ENCODE measurements at regions not wholly inside any gene's neighbourhood (a gene's known extent, or its start where the extent isn't known, plus 50 kb on each side); places are given as distances from the start of the nearest gene placed in this dataset.

DNA sequence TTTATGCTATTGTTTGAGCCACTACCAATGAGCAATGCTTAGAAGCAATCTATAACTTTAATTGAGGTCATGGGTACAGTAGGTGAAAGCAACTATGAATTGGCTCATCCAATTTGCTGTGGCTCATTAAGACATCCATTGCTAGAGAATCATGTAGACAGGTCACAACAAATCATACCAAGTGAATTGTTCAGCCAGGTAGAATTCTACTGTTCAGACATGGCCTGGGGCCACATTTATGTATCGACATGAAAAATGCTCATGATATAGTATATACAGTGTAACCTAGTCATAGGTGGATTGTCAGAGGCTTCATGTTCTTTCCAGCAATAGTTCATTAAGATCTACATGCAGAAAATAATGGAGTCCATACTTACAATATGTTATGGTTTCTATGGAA, 633.7 kb upstream of the EYS start:
- Mint-ChIP-seq H3K4me1 (no peaks in the 10 kb centered on the region), H3K27me3 (ENCODE audit: low read depth in 2 of 2) (no peaks in the 10 kb centered on the region), H3K36me3 (peaks cover 24% of the 10 kb centered on the region), H3K4me3 (no peak overlapping the region), H3K27ac (no peak overlapping the region), H3K9me3 (peaks cover 17 to 23% of the 10 kb centered on the region in 2 donors)
- Histone ChIP-seq H3K27me3 (ENCODE audit: control insufficient read depth, insufficient read depth, low read length) (no peaks in the 10 kb centered on the region), H3K9me3 (ENCODE audit: control insufficient read depth, insufficient read depth, low read length) (no peaks in the 10 kb centered on the region), H3K4me3 (ENCODE audit: low read length) (no peak overlapping the region), H3K27ac (ENCODE audit: low read length) (no peak overlapping the region), H3K4me1 (ENCODE audit: control insufficient read depth, insufficient read depth, low read length) (no peaks in the 10 kb centered on the region), H3K36me3 (ENCODE audit: control insufficient read depth, insufficient read depth, low read length) (no peaks in the 10 kb centered on the region)
- TF ChIP-seq, protein P1, sequence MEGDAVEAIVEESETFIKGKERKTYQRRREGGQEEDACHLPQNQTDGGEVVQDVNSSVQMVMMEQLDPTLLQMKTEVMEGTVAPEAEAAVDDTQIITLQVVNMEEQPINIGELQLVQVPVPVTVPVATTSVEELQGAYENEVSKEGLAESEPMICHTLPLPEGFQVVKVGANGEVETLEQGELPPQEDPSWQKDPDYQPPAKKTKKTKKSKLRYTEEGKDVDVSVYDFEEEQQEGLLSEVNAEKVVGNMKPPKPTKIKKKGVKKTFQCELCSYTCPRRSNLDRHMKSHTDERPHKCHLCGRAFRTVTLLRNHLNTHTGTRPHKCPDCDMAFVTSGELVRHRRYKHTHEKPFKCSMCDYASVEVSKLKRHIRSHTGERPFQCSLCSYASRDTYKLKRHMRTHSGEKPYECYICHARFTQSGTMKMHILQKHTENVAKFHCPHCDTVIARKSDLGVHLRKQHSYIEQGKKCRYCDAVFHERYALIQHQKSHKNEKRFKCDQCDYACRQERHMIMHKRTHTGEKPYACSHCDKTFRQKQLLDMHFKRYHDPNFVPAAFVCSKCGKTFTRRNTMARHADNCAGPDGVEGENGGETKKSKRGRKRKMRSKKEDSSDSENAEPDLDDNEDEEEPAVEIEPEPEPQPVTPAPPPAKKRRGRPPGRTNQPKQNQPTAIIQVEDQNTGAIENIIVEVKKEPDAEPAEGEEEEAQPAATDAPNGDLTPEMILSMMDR (IDR thresholded peaks at IDR 0.05), result no peak
- DNase-seq (no peak), ATAC-seq (no peak)
- WGBS (ENCODE audit: insufficient coverage), result 100% methylated on average over 1 of the region's 1 CpG
- intact Hi-C loops (cut with micrococcal nuclease), result no loop called here

DNA sequence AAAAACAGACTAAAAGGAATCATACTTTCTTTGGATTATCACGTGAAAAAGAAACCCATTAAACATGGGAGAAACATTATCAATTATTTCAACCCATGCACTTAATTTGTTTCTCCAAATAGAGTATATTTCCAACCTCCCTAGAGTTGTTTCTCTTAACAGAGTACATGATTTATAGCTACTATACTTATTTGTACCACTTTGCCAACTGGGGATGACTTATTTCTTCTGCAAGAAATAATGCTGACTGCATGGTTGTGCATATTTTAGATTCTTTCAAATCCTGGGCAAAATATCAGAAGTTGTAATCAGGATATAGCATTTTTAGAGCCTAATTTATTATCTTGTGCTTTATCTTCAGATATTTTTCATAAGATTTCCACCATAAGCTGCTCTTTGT, 629.1 kb upstream of the EYS start:
- DNase-seq (no peak), ATAC-seq (no peak)
- Histone ChIP-seq H3K4me3 (ENCODE audit: low read length) (no peak overlapping the region), H3K27me3 (ENCODE audit: control insufficient read depth, insufficient read depth, low read length) (no peaks in the 10 kb centered on the region), H3K36me3 (ENCODE audit: control insufficient read depth, insufficient read depth, low read length) (no peaks in the 10 kb centered on the region), H3K9me3 (ENCODE audit: control insufficient read depth, insufficient read depth, low read length) (peaks cover 3% of the 10 kb centered on the region), H3K4me1 (ENCODE audit: control insufficient read depth, insufficient read depth, low read length) (no peaks in the 10 kb centered on the region), H3K27ac (ENCODE audit: low read length) (no peak overlapping the region)
- Mint-ChIP-seq H3K4me1 (no peaks in the 10 kb centered on the region), H3K27ac (no peak overlapping the region), H3K27me3 (ENCODE audit: low read depth in 2 of 2) (no peaks in the 10 kb centered on the region), H3K36me3 (no peaks in the 10 kb centered on the region), H3K9me3 (peaks cover 7 to 18% of the 10 kb centered on the region in 2 donors), H3K4me3 (no peak overlapping the region)
- intact Hi-C loops (cut with micrococcal nuclease), result no loop called here
- TF ChIP-seq, protein P1 (IDR thresholded peaks at IDR 0.05), result no peak
- no CpG with 5 or more reads among the region's 1 CpG for WGBS (ENCODE audit: insufficient coverage)

DNA sequence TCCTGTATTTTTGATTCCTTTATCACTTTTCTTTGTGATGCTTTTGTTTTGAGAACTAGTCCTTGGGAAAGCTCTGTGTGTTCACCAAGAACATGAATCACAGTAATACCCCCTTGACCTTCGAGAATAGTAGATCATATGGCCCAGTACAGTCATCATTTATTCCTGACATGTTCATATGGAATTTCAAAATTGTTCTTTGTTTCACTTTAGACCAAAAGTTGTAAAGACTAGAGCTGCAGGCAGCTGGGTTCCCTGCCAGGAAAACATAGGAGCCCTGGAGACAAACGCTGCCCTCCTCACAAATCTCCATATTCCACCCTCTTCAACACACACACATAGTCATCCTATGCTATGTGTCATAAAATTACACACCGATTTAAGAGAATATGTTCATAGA, 621.2 kb upstream of the EYS start:
- Mint-ChIP-seq H3K4me1 (no peaks in the 10 kb centered on the region), H3K27ac (no peak overlapping the region), H3K36me3 (no peaks in the 10 kb centered on the region), H3K4me3 (no peak overlapping the region), H3K27me3 (ENCODE audit: low read depth in 2 of 2) (no peaks in the 10 kb centered on the region), H3K9me3 (peaks cover 0 to 24% of the 10 kb centered on the region in 2 donors)
- intact Hi-C loops (cut with micrococcal nuclease), result no loop called here
- ATAC-seq (no peak), DNase-seq (no peak)
- Histone ChIP-seq H3K4me3 (ENCODE audit: low read length) (no peak overlapping the region), H3K36me3 (ENCODE audit: control insufficient read depth, insufficient read depth, low read length) (no peaks in the 10 kb centered on the region), H3K4me1 (ENCODE audit: control insufficient read depth, insufficient read depth, low read length) (no peaks in the 10 kb centered on the region), H3K27ac (ENCODE audit: low read length) (no peak overlapping the region), H3K9me3 (ENCODE audit: control insufficient read depth, insufficient read depth, low read length) (peaks cover 3% of the 10 kb centered on the region), H3K27me3 (ENCODE audit: control insufficient read depth, insufficient read depth, low read length) (no peaks in the 10 kb centered on the region)
- WGBS (ENCODE audit: insufficient coverage), result 83% methylated on average over 3 of the region's 3 CpGs
- TF ChIP-seq, protein P1 (IDR thresholded peaks at IDR 0.05), result no peak

DNA sequence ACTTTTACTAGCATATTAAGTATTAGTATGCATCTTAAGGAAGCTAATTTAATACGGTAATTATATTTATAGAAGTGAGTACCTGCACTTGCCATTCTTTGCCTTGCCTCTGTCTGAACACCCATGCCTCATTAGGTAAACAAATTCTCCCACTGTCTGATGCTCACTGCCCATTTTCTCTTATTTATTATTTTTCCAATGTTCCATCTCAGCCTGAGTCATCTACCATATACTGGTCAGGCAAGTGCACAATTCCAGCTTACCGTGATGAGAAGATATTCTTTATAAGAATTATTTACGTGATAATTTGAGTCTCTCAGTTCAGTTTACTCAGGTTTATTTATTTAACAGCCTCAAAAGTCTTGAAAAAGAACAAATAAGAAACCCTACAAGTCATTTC, 619.2 kb upstream of the EYS start:
- Mint-ChIP-seq H3K27me3 (ENCODE audit: low read depth in 2 of 2) (no peaks in the 10 kb centered on the region), H3K4me1 (no peaks in the 10 kb centered on the region), H3K9me3 (peaks cover 0 to 20% of the 10 kb centered on the region in 2 donors), H3K4me3 (no peak overlapping the region), H3K36me3 (no peaks in the 10 kb centered on the region), H3K27ac (no peak overlapping the region)
- TF ChIP-seq, protein P1 (IDR thresholded peaks at IDR 0.05), result no peak
- H3K9me3 ChIP-seq (ENCODE audit: control insufficient read depth, insufficient read depth, low read length), result no peaks in the 10 kb centered on the region
- no peaks in the 10 kb centered on the region for H3K36me3 ChIP-seq (ENCODE audit: control insufficient read depth, insufficient read depth, low read length)
- no CpG with 5 or more reads among the region's 3 CpGs for WGBS (ENCODE audit: insufficient coverage)
- intact Hi-C loops (cut with micrococcal nuclease), result no loop called here
- ATAC-seq, result no peak
- DNase-seq, result no peak
- H3K27ac ChIP-seq (ENCODE audit: low read length), result no peak overlapping the region
- H3K4me3 ChIP-seq (ENCODE audit: low read length), result no peak overlapping the region
- H3K27me3 ChIP-seq (ENCODE audit: control insufficient read depth, insufficient read depth, low read length), result no peaks in the 10 kb centered on the region
- no peaks in the 10 kb centered on the region for H3K4me1 ChIP-seq (ENCODE audit: control insufficient read depth, insufficient read depth, low read length)
